ENCODE measurements at regions not wholly inside any gene's neighbourhood (a gene's known extent, or its start where the extent isn't known, plus 50 kb on each side); places are given as distances from the start of the nearest gene placed in this dataset.

- no peaks in the 10 kb centered on the region; the same call in 1 of the 2 replicates for H3K9me3 ChIP-seq (replicated peaks; ENCODE audit: control insufficient read depth, insufficient read depth, low read depth, low read length)
- no peak overlapping the region for H3K4me2 ChIP-seq (ENCODE audit: insufficient read depth, low read length)
- DNase-seq (ENCODE audit: extremely low read depth in 1 of 4, low spot score in 3 of 4), result no peak
- ChIA-PET POLR2A (no interaction called here), CTCF (ENCODE audit: low intra/inter-chr PET ratio) (no interaction called here)
- peaks cover 5 to 65% of the 10 kb centered on the region in 2 experiments; a peak in 3 of 5 replicates for H3K27me3 ChIP-seq (ENCODE audit: control insufficient read depth in 2 of 2, insufficient read depth in 2 of 2, low read length in 2 of 2)
- TF ChIP-seq ILF3 (IDR thresholded peaks at IDR 0.05; ENCODE audit: borderline replicate concordance) (no peak), MTF1 (CRISPR knock-in tag; IDR thresholded peaks at IDR 0.05; ENCODE audit: borderline replicate concordance) (no peak), ZNF239 (CRISPR knock-in tag; IDR thresholded peaks at IDR 0.05) (no peak), MTA1 (IDR thresholded peaks at IDR 0.05; ENCODE audit: borderline replicate concordance) (no peak), STAT5A (IDR thresholded peaks at IDR 0.05; ENCODE audit: borderline replicate concordance, low read length) (no peak), E4F1 (CRISPR knock-in tag; IDR thresholded peaks at IDR 0.05; ENCODE audit: borderline replicate concordance) (no peak), ZNF518B (CRISPR knock-in tag; IDR thresholded peaks at IDR 0.05) (no peak), ZNF449 (CRISPR knock-in tag; IDR thresholded peaks at IDR 0.05) (no peak), BCL6 (CRISPR knock-in tag; IDR thresholded peaks at IDR 0.05) (no peak)
- TF ChIP-seq, protein P1, sequence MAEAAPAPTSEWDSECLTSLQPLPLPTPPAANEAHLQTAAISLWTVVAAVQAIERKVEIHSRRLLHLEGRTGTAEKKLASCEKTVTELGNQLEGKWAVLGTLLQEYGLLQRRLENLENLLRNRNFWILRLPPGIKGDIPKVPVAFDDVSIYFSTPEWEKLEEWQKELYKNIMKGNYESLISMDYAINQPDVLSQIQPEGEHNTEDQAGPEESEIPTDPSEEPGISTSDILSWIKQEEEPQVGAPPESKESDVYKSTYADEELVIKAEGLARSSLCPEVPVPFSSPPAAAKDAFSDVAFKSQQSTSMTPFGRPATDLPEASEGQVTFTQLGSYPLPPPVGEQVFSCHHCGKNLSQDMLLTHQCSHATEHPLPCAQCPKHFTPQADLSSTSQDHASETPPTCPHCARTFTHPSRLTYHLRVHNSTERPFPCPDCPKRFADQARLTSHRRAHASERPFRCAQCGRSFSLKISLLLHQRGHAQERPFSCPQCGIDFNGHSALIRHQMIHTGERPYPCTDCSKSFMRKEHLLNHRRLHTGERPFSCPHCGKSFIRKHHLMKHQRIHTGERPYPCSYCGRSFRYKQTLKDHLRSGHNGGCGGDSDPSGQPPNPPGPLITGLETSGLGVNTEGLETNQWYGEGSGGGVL (CRISPR knock-in tag; IDR thresholded peaks at IDR 0.05), result no peak
- 2% methylated on average over 6 of the region's 6 CpGs for WGBS (ENCODE audit: insufficient coverage, low coverage, missing lambda C conversion rate)
- H3K4me1 ChIP-seq (replicated peaks in 1 of 2; ENCODE audit: control insufficient read depth in 2 of 2, insufficient read depth in 2 of 2, low read length in 2 of 2), result peaks cover 0 to 5% of the 10 kb centered on the region in 2 experiments; a peak in 2 of 5 replicates
- H4K20me1 ChIP-seq (replicated peaks; ENCODE audit: control insufficient read depth, insufficient read depth, low read length), result no peaks in the 10 kb centered on the region; the same call in 1 of the 2 replicates
- H2AFZ ChIP-seq (ENCODE audit: low read depth, low read length), result no peak overlapping the region
- H3K36me3 ChIP-seq (ENCODE audit: control insufficient read depth, insufficient read depth, low read length), result no peaks in the 10 kb centered on the region
- intact Hi-C loops (cut with micrococcal nuclease), result no loop called here
- BruUV-seq (replicated peaks), result no TSS peak
- no peak overlapping the region for H3K27ac ChIP-seq (ENCODE audit: extremely low read depth, low read depth, low read length)
- no peaks in the 10 kb centered on the region for H3K9me1 ChIP-seq (ENCODE audit: control insufficient read depth, insufficient read depth, low read length)
- H3K79me2 ChIP-seq (ENCODE audit: control insufficient read depth, insufficient read depth, low read length), result no peaks in the 10 kb centered on the region
- H3K4me3 ChIP-seq, result no peak overlapping the region
- H3K9ac ChIP-seq (ENCODE audit: insufficient read depth in 1 of 2, low read depth in 2 of 2, low read length in 2 of 2), result no peak overlapping the region
- no peak for ATAC-seq
- no peak for FAIRE-seq
- in situ Hi-C loops (cut with MboI), result no loop called here
These were observed 332.1 kb downstream of the CTTN start for GRCh38 chr11:70730411-70730810.

Data from K562 (cell line).